Activated CD4-positive, alpha-beta T cell treated with anti-CD3 and anti-CD28 coated beads for 36 hours (primary cell): ENCODE measurements at regions not wholly inside any gene's neighbourhood (a gene's known extent, or its start where the extent isn't known, plus 50 kb on each side); places are given as distances from the start of the nearest gene placed in this dataset.

Experiments used
- ATAC-seq: fragments of 200-7000 bp; cut with Tn5 transposase; one replicate; pipeline ENCODE4 v1.10.0; 2021; ENCODE audit warnings: mild to moderate bottlenecking, moderate library complexity
- CTCF ChIA-PET: fragments of 350-600 bp; sonication (Branson Sonifier 250); formaldehyde crosslinking; loops from one replicate; lab custom pipeline; 2021; ENCODE audit warnings: antibody characterized with exemption; lab: Charles Lee
- POLR2A ChIA-PET: fragments of 350-600 bp; sonication (Branson Sonifier 250); formaldehyde crosslinking; loops from one replicate; lab custom pipeline; 2021; ENCODE audit warnings: antibody characterized with exemption, inconsistent platforms; lab: Charles Lee
- DNase-seq: peaks from one replicate; pipeline ENCODE4 v3.0.0-alpha.2; 2020
- H3K27ac Mint-ChIP-seq: one replicate; pipeline ENCODE4 v1.8.0; 2021; ENCODE audit warnings: mixed read lengths
- H3K27me3 Mint-ChIP-seq: one replicate; pipeline ENCODE4 v1.8.0; 2021; ENCODE audit warnings: mixed read lengths
- H3K36me3 Mint-ChIP-seq: one replicate; pipeline ENCODE4 v1.8.0; 2021; ENCODE audit warnings: low read depth, mixed read lengths
- H3K4me1 Mint-ChIP-seq: one replicate; pipeline ENCODE4 v1.8.0; 2021; ENCODE audit warnings: mixed read lengths
- H3K4me3 Mint-ChIP-seq: one replicate; pipeline ENCODE4 v1.8.0; 2021; ENCODE audit warnings: mild to moderate bottlenecking, moderate library complexity, mixed read lengths
- H3K9me3 Mint-ChIP-seq: one replicate; pipeline ENCODE4 v1.8.0; 2021; ENCODE audit warnings: low read depth, mixed read lengths
- intact Hi-C, 2 experiments: fragments of 100-400 bp; cut with DNase I in 1 of 2; cut with micrococcal nuclease in 1 of 2; formaldehyde crosslinking; loops; one replicate each; pipeline versions ENCODE4 v1.14.2 to v1.15.1; 2022 to 2024; cut with DNase I, micrococcal nuclease

GRCh38 chr2:57855212-57855611 lies 191.4 kb upstream of the VRK2 start:
- ChIA-PET CTCF (no interaction called here), POLR2A (no interaction called here)
- Mint-ChIP-seq H3K36me3 (no peaks in the 10 kb centered on the region), H3K27ac (no peak overlapping the region), H3K4me1 (no peaks in the 10 kb centered on the region), H3K9me3 (no peaks in the 10 kb centered on the region), H3K27me3 (no peaks in the 10 kb centered on the region), H3K4me3 (no peak overlapping the region)
- intact Hi-C loops, result no loop called here
- DNase-seq (no peak), ATAC-seq (no peak)

- ChIA-PET POLR2A (no interaction called here), CTCF (no interaction called here)
- intact Hi-C loops, result no loop called here
- Mint-ChIP-seq H3K9me3 (no peaks in the 10 kb centered on the region), H3K36me3 (no peaks in the 10 kb centered on the region), H3K4me3 (no peak overlapping the region), H3K4me1 (no peaks in the 10 kb centered on the region), H3K27me3 (no peaks in the 10 kb centered on the region), H3K27ac (no peak overlapping the region)
- DNase-seq (no peak), ATAC-seq (no peak)
These were observed 186.9 kb upstream of the VRK2 start for GRCh38 chr2:57859755-57860154.

GRCh38 chr2:57862153-57862552 lies 184.5 kb upstream of the VRK2 start:
- H3K9me3 Mint-ChIP-seq, result no peaks in the 10 kb centered on the region
- H3K27me3 Mint-ChIP-seq, result no peaks in the 10 kb centered on the region
- DNase-seq (no peak), ATAC-seq (no peak)
- ChIA-PET POLR2A (no interaction called here), CTCF (interaction anchor here (0.6 to 1.2 kb wide), 2 partner anchors 11 kb away, joined by 3 to 4 read pairs; no protein-coding TSS in a partner anchor)
- H3K4me3 Mint-ChIP-seq, result no peak overlapping the region
- no peaks in the 10 kb centered on the region for H3K36me3 Mint-ChIP-seq
- H3K4me1 Mint-ChIP-seq, result no peaks in the 10 kb centered on the region
- intact Hi-C loops, result no loop called here
- no peak overlapping the region for H3K27ac Mint-ChIP-seq

- Mint-ChIP-seq H3K27me3 (no peaks in the 10 kb centered on the region), H3K4me1 (no peaks in the 10 kb centered on the region), H3K36me3 (no peaks in the 10 kb centered on the region), H3K9me3 (no peaks in the 10 kb centered on the region), H3K27ac (no peak overlapping the region), H3K4me3 (no peak overlapping the region)
- ChIA-PET POLR2A (no interaction called here), CTCF (no interaction called here)
- DNase-seq, result no peak
- ATAC-seq, result no peak
- intact Hi-C loops, result no loop called here
These were observed 183.9 kb upstream of the VRK2 start for GRCh38 chr2:57862727-57863126.

- Mint-ChIP-seq H3K9me3 (no peaks in the 10 kb centered on the region), H3K27ac (no peak overlapping the region), H3K4me1 (no peaks in the 10 kb centered on the region), H3K4me3 (no peak overlapping the region), H3K36me3 (no peaks in the 10 kb centered on the region), H3K27me3 (no peaks in the 10 kb centered on the region)
- intact Hi-C loops, result no loop called here
- ChIA-PET POLR2A (no interaction called here), CTCF (no interaction called here)
- no peak for DNase-seq
- no peak for ATAC-seq
These were observed 181.7 kb upstream of the VRK2 start for GRCh38 chr2:57864926-57865325.

GRCh38 chr2:57867730-57868129 lies 178.9 kb upstream of the VRK2 start:
- DNase-seq, result no peak
- Mint-ChIP-seq H3K27ac (no peak overlapping the region), H3K9me3 (no peaks in the 10 kb centered on the region), H3K4me1 (no peaks in the 10 kb centered on the region), H3K4me3 (no peak overlapping the region), H3K27me3 (no peaks in the 10 kb centered on the region), H3K36me3 (no peaks in the 10 kb centered on the region)
- ATAC-seq, result no peak
- POLR2A ChIA-PET, result no interaction called here
- intact Hi-C loops, result no loop called here
- CTCF ChIA-PET, result no interaction called here

GRCh38 chr2:57868619-57869139 lies 177.9 kb upstream of the VRK2 start:
- no peaks in the 10 kb centered on the region for H3K36me3 Mint-ChIP-seq
- no peaks in the 10 kb centered on the region for H3K27me3 Mint-ChIP-seq
- H3K4me3 Mint-ChIP-seq, result no peak overlapping the region
- no peak for ATAC-seq
- no peak for DNase-seq
- ChIA-PET CTCF (interaction anchor here (1.1 kb wide), 1 partner anchor 15 kb away, joined by 3 read pairs; no protein-coding TSS in a partner anchor), POLR2A (no interaction called here)
- H3K4me1 Mint-ChIP-seq, result no peaks in the 10 kb centered on the region
- intact Hi-C loops, result no loop called here
- no peaks in the 10 kb centered on the region for H3K9me3 Mint-ChIP-seq
- H3K27ac Mint-ChIP-seq, result no peak overlapping the region

GRCh38 chr2:57869758-57870344 lies 176.8 kb upstream of the VRK2 start:
- ATAC-seq, result no peak
- no peak for DNase-seq
- Mint-ChIP-seq H3K9me3 (no peaks in the 10 kb centered on the region), H3K4me3 (no peak overlapping the region), H3K4me1 (no peaks in the 10 kb centered on the region), H3K36me3 (no peaks in the 10 kb centered on the region), H3K27ac (no peak overlapping the region), H3K27me3 (no peaks in the 10 kb centered on the region)
- ChIA-PET CTCF (interaction anchor here (0.6 to 1.1 kb wide), 2 partner anchors 14 to 65 kb away, joined by 3 read pairs; no protein-coding TSS in a partner anchor), POLR2A (no interaction called here)
- intact Hi-C loops, result no loop called here

- no peaks in the 10 kb centered on the region for H3K27me3 Mint-ChIP-seq
- ATAC-seq, result no peak
- no peaks in the 10 kb centered on the region for H3K4me1 Mint-ChIP-seq
- ChIA-PET CTCF (no interaction called here), POLR2A (no interaction called here)
- DNase-seq, result no peak
- no peaks in the 10 kb centered on the region for H3K36me3 Mint-ChIP-seq
- no peak overlapping the region for H3K4me3 Mint-ChIP-seq
- H3K27ac Mint-ChIP-seq, result no peak overlapping the region
- H3K9me3 Mint-ChIP-seq, result no peaks in the 10 kb centered on the region
- intact Hi-C loops, result no loop called here
These were observed 170.3 kb upstream of the VRK2 start for GRCh38 chr2:57876313-57876712.

- no peaks in the 10 kb centered on the region for H3K36me3 Mint-ChIP-seq
- no peaks in the 10 kb centered on the region for H3K9me3 Mint-ChIP-seq
- no peaks in the 10 kb centered on the region for H3K27me3 Mint-ChIP-seq
These were observed 168.8 kb upstream of the VRK2 start for GRCh38 chr2:57877811-57878170.

GRCh38 chr2:57878171-57878865 lies 168.3 kb upstream of the VRK2 start:
- Mint-ChIP-seq H3K27ac (no peak overlapping the region), H3K36me3 (no peaks in the 10 kb centered on the region), H3K27me3 (no peaks in the 10 kb centered on the region), H3K9me3 (no peaks in the 10 kb centered on the region), H3K4me1 (no peaks in the 10 kb centered on the region), H3K4me3 (no peak overlapping the region)
- intact Hi-C loops, result no loop called here
- ChIA-PET CTCF (no interaction called here), POLR2A (no interaction called here)
- ATAC-seq (no peak), DNase-seq (no peak)

More at GRCh38 chr2:57877811-57878170, 168.8 kb upstream of the VRK2 start:
- POLR2A ChIA-PET, result no interaction called here
- intact Hi-C loops, result no loop called here
- no peak for DNase-seq
- Mint-ChIP-seq H3K27ac (no peak overlapping the region), H3K4me1 (no peaks in the 10 kb centered on the region), H3K4me3 (no peak overlapping the region)
- no peak for ATAC-seq
- CTCF ChIA-PET, result no interaction called here

GRCh38 chr2:57878866-57879210 lies 167.8 kb upstream of the VRK2 start:
- no peak for DNase-seq
- H3K4me3 Mint-ChIP-seq, result no peak overlapping the region
- ATAC-seq, result no peak
- ChIA-PET POLR2A (no interaction called here), CTCF (no interaction called here)
- no peak overlapping the region for H3K27ac Mint-ChIP-seq
- intact Hi-C loops, result no loop called here
- no peaks in the 10 kb centered on the region for H3K36me3 Mint-ChIP-seq
- H3K9me3 Mint-ChIP-seq, result no peaks in the 10 kb centered on the region
- no peaks in the 10 kb centered on the region for H3K27me3 Mint-ChIP-seq
- no peaks in the 10 kb centered on the region for H3K4me1 Mint-ChIP-seq
